ENCODE measurements at regions not wholly inside any gene's neighbourhood (a gene's known extent, or its start where the extent isn't known, plus 50 kb on each side); places are given as distances from the start of the nearest gene placed in this dataset.
"Not testable (repeated sequence)": the region's sequence is repeated elsewhere in the genome, so short reads cannot be mapped to it uniquely, and the experiment has no call there.

- Mint-ChIP-seq H3K9me3 (peaks cover 0 to 3% (median 0%) of the 10 kb centered on the region in 3 donors), H3K27me3 (peaks cover 4% of the 10 kb centered on the region), H3K4me3 (no peak overlapping the region), H3K36me3 (no peaks in the 10 kb centered on the region), H3K4me1 (peaks cover 5 to 6% (median 5%) of the 10 kb centered on the region in 3 donors), H3K27ac (no peak overlapping the region)
Measured at GRCh38 chr6:27121640-27122039, 125.9 kb upstream of the PRSS16 start.

- Mint-ChIP-seq H3K27me3 (peaks cover 1% of the 10 kb centered on the region), H3K9me3 (peaks cover 0 to 3% (median 0%) of the 10 kb centered on the region in 3 donors), H3K27ac (no peak overlapping the region)
Measured at GRCh38 chr6:27124252-27124657, 123.2 kb upstream of the PRSS16 start.

GRCh38 chr6:27126046-27126814, 121.3 kb upstream of the PRSS16 start:
- Mint-ChIP-seq H3K27me3 (peaks cover 1% of the 10 kb centered on the region), H3K9me3 (peaks cover 0 to 3% (median 0%) of the 10 kb centered on the region in 3 donors), H3K4me1 (peaks cover 13 to 17% (median 13%) of the 10 kb centered on the region in 3 donors), H3K36me3 (peaks cover 2% of the 10 kb centered on the region), H3K4me3 (peak overlapping the region; percentile 63 to 93 (median 84)), H3K27ac (peak overlapping the region; percentile 64 to 93 (median 82))

More at GRCh38 chr6:27124252-27124657, 123.2 kb upstream of the PRSS16 start:
- no peak overlapping the region for H3K4me3 Mint-ChIP-seq
- H3K4me1 Mint-ChIP-seq: peaks cover 11 to 13% (median 12%) of the 10 kb centered on the region in 3 donors
- peaks cover 2% of the 10 kb centered on the region for H3K36me3 Mint-ChIP-seq

GRCh38 chr6:27126815-27127537, 120.5 kb upstream of the PRSS16 start:
- peak overlapping the region; percentile 63 to 93 (median 84) for H3K4me3 Mint-ChIP-seq
- peaks cover 1% of the 10 kb centered on the region for H3K27me3 Mint-ChIP-seq
- peak overlapping the region; percentile 64 to 93 (median 82) for H3K27ac Mint-ChIP-seq
- peaks cover 0 to 3% (median 0%) of the 10 kb centered on the region in 3 donors for H3K9me3 Mint-ChIP-seq
- peaks cover 13 to 19% (median 13%) of the 10 kb centered on the region in 3 donors for H3K4me1 Mint-ChIP-seq
- peaks cover 2% of the 10 kb centered on the region for H3K36me3 Mint-ChIP-seq

- H3K4me3 Mint-ChIP-seq, H3K27ac Mint-ChIP-seq, H3K36me3 Mint-ChIP-seq: not testable (repeated sequence)
Measured at GRCh38 chr6:27127874-27128273, 119.6 kb upstream of the PRSS16 start.

GRCh38 chr6:27128311-27129094, 119.0 kb upstream of the PRSS16 start:
- Mint-ChIP-seq H3K27ac (no peak overlapping the region), H3K4me1 (peaks cover 13 to 22% (median 15%) of the 10 kb centered on the region in 3 donors), H3K4me3 (peak overlapping the region in 1 of 4 donors; percentile 44), H3K9me3 (peaks cover 0 to 3% (median 0%) of the 10 kb centered on the region in 3 donors), H3K27me3 (peaks cover 1% of the 10 kb centered on the region), H3K36me3 (peaks cover 2% of the 10 kb centered on the region)

More at GRCh38 chr6:27127874-27128273, 119.6 kb upstream of the PRSS16 start:
- H3K4me1 Mint-ChIP-seq: peaks cover 13 to 19% (median 13%) of the 10 kb centered on the region in 3 donors
- not testable (repeated sequence) for H3K27me3 Mint-ChIP-seq, H3K9me3 Mint-ChIP-seq

- peaks cover 2% of the 10 kb centered on the region for H3K36me3 Mint-ChIP-seq
- H3K4me1 Mint-ChIP-seq: peaks cover 18 to 27% (median 21%) of the 10 kb centered on the region in 3 donors
- H3K4me3 Mint-ChIP-seq: peak overlapping the region in 1 of 4 donors; percentile 44
- H3K9me3 Mint-ChIP-seq: peaks cover 0 to 3% (median 0%) of the 10 kb centered on the region in 3 donors
- H3K27ac Mint-ChIP-seq: no peak overlapping the region
- H3K27me3 Mint-ChIP-seq: peaks cover 1% of the 10 kb centered on the region
Measured at GRCh38 chr6:27129095-27129815, 118.2 kb upstream of the PRSS16 start.

GRCh38 chr6:27129917-27130316, 117.6 kb upstream of the PRSS16 start:
- Mint-ChIP-seq H3K27me3 (peaks cover 1% of the 10 kb centered on the region), H3K27ac (no peak overlapping the region), H3K4me3 (no peak overlapping the region), H3K4me1 (peaks cover 18 to 27% (median 21%) of the 10 kb centered on the region in 3 donors), H3K36me3 (peaks cover 2% of the 10 kb centered on the region), H3K9me3 (peaks cover 0 to 3% (median 0%) of the 10 kb centered on the region in 3 donors)

GRCh38 chr6:27130668-27131428, 116.7 kb upstream of the PRSS16 start:
- Mint-ChIP-seq H3K4me1 (peaks cover 18 to 31% (median 21%) of the 10 kb centered on the region in 3 donors), H3K27ac (peak overlapping the region in 1 of 3 donors; percentile 59), H3K4me3 (peak overlapping the region in 2 of 4 donors; percentile 17 to 46), H3K36me3 (peaks cover 2% of the 10 kb centered on the region), H3K27me3 (peaks cover 1% of the 10 kb centered on the region), H3K9me3 (peaks cover 0 to 3% (median 0%) of the 10 kb centered on the region in 3 donors)

- H3K27ac Mint-ChIP-seq, H3K4me3 Mint-ChIP-seq, H3K36me3 Mint-ChIP-seq, H3K27me3 Mint-ChIP-seq, H3K9me3 Mint-ChIP-seq: not testable (repeated sequence)
- H3K4me1 Mint-ChIP-seq: peaks cover 6 to 24% (median 10%) of the 10 kb centered on the region in 3 donors
Measured at GRCh38 chr6:27132282-27132531, 115.3 kb upstream of the PRSS16 start.

GRCh38 chr6:27132532-27133280, 114.8 kb upstream of the PRSS16 start:
- H3K9me3 Mint-ChIP-seq: no peaks in the 10 kb centered on the region
- H3K27ac Mint-ChIP-seq: no peak overlapping the region
- H3K27me3 Mint-ChIP-seq: no peaks in the 10 kb centered on the region
- no peak overlapping the region for H3K4me3 Mint-ChIP-seq
- H3K4me1 Mint-ChIP-seq: peaks cover 5 to 23% (median 9%) of the 10 kb centered on the region in 3 donors
- H3K36me3 Mint-ChIP-seq: no peaks in the 10 kb centered on the region

- peaks cover 11 to 29% (median 15%) of the 10 kb centered on the region in 3 donors for H3K4me1 Mint-ChIP-seq
- no peaks in the 10 kb centered on the region for H3K27me3 Mint-ChIP-seq
Measured at GRCh38 chr6:27133281-27134227, 113.9 kb upstream of the PRSS16 start.

More at GRCh38 chr6:27133281-27134227, 113.9 kb upstream of the PRSS16 start:
- no peak overlapping the region for H3K4me3 Mint-ChIP-seq
- no peak overlapping the region for H3K27ac Mint-ChIP-seq
- H3K9me3 Mint-ChIP-seq: no peaks in the 10 kb centered on the region
- no peaks in the 10 kb centered on the region for H3K36me3 Mint-ChIP-seq
